NCI-H526 treated with DMSO at 0.1 percent for 48 hours (cell line): ENCODE measurements at regions not wholly inside any gene's neighbourhood (a gene's known extent, or its start where the extent isn't known, plus 50 kb on each side); places are given as distances from the start of the nearest gene placed in this dataset.
"Not testable (repeated sequence)": the region's sequence is repeated elsewhere in the genome, so short reads cannot be mapped to it uniquely, and the experiment has no call there.

Source experiments
- DNase-seq: peaks from one replicate; lab custom pipeline; 2025; lab: John Stamatoyannopoulos, UW

- DNase-seq: no peak
Measured at GRCh38 chr2:7758073-7758759, 841.0 kb downstream of the RNF144A start.

DNA sequence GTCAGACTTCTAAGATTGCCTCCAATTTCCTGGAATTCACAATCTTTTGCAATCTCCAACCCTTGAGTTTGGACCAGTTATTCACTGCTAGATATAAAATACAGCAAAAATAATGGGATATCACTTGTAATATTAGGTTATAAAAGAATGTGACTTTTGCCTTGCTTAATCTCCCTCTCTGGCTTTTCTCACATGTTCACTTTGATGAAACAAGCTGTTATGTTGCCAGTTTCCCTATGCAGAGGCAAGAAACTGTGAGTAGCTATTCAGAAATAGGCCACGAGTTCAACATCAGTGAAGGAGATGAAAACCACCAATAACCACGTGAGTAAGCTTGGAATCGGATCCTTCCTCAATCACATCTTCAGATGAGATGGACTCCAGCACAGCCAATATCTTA lies 842.7 kb downstream of the RNF144A start:
- DNase-seq: no peak

- not testable (repeated sequence) for DNase-seq
Measured at GRCh38 chr2:7763418-7763817, 846.2 kb downstream of the RNF144A start.

DNA sequence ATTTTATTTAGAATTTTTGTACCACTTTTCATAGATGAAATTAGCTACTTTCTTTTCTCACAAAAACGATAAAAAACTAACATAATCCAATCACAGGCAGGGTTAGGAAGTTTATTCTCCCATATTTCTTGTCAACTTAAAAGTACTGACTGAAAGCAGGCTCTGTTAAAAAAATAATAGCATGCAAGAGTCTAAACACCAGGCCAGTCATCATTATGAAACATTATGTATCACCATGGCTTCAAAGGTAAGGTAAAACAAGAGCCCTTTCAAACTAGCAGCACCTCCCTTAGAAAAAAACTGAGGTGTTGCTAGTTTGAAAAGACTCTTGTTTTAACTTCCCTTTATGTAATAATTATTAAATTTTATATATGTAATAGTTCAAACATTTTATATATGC lies 848.0 kb downstream of the RNF144A start:
- DNase-seq: no peak

DNA sequence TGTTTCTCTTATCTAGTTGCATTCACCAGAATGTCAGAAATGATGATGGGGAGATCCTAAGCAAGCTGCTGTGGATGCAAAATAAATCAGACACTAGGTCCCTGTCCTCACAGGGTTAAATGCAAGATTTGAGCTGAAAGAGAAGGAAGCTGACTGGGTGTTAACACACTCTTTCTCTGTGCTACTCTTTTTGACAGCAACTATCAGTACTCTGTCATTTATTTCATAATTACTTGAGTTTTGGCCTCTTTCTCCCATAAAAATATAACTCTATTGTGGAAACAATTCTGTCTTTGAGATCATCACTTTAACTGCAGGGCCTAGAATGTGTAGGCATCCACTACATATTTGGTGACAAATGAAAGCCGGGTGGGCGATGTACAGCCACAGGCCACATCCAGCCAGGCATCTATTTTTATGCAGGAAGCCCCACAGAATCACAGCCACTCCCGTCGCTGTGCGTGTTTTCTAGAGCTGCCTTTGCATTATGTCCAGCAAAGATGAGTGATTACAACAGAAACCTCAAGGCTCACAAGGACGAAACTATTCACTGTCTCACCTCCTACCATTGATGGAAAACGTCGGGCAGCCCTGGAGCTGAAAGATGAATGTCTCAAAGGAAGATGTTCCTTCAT lies 849.0 kb downstream of the RNF144A start:
- no peak for DNase-seq

GRCh38 chr2:7766978-7767565 lies 849.9 kb downstream of the RNF144A start:
- DNase-seq: no peak

DNA sequence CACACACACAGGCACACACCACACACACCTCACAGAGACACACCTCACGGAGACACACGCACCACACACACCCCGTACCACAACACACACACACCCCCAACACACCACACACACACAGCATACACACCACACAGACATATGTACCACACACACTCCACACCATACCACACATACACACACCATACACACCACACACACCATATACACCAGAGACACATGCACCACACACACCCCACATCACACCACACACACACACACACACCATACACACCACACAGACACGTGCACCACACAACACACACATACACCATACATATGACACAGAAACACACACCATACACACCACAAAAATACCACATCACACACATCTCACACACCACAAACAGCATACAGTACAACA lies 850.7 kb downstream of the RNF144A start:
- no peak for DNase-seq

DNA sequence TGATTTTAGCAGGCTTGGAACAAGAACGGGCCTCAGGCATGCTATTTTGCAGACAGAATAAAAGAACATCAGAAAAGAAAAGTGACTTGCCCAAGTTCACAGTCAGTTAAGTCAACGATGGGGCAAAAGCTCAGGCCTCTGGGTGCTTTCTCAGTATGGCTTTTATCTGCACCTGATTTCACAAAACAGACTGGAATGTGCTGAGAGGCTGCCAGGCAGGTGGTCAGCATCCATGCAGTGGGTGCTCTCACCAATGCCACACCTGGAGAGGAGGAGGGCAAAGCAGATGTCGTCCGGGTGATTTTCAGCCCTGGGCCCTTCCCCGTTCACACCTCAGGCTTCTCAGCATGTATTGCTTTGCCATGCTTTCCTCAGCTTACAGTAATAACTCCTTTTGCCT lies 854.6 kb downstream of the RNF144A start:
- no peak for DNase-seq

- no peak for DNase-seq
Measured at GRCh38 chr2:7773362-7774360, 856.4 kb downstream of the RNF144A start.

GRCh38 chr2:7774481-7774880 lies 857.3 kb downstream of the RNF144A start:
- no peak for DNase-seq

- DNase-seq: no peak
Measured at GRCh38 chr2:7777668-7778067, 860.5 kb downstream of the RNF144A start.

DNA sequence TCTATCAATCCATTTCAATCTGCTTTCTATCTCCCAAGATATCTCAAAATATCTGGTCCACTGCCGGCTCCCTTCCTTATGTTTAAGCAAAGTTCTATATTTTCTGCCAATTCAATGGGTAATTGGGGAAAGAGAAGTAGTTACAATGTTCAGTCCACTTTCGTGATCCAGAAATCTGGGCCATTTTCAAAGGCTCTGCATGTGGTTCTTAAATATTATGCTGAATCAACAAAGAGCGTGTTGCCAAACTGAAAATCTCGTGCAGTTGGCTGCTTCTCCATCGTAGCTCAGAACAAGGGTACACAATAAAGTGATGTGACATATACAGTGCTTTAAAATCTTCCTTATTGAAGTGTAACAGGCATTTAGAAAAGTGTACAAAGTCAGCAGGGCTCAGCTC lies 863.1 kb downstream of the RNF144A start:
- no peak for DNase-seq

DNA sequence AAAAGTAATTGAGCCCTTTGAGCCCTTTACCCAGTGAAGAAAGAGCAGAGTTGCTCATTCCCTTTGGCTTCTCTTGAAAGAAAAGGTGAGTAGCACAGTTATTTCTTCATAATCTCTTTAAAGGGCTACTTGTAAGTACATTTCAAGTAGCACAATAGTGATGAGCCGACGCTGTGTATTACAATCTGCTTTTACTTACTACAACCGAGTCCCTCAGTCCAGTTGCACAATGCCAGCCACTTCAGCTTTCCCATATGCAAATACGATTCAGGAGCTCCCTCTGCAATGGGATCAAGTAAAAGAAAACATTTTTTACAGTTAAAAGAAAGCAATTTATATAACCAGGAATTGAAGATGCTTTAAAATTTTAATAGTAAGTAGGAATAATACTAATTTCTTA lies 868.5 kb downstream of the RNF144A start:
- no peak for DNase-seq

DNA sequence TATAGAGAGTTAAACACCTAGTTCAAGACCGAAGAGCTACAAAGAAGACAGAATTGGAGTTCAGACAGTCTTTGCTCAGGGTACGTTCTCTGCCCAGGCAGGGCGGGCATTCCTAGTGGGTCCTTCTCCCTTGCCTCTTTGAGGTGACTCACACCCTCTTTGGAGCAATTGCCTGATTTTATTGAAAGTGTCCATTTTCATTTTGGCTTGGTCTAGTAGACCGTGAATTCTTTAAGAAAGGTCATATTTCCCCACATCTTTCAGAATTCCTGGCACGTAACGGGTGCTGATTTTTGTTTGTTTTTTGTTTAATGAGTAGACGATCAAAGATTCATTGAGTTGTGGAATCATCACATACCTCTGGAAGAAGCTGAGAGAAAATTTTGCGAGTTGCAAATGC lies 871.5 kb downstream of the RNF144A start:
- no peak for DNase-seq

GRCh38 chr2:7792031-7792651 lies 874.9 kb downstream of the RNF144A start:
- DNase-seq: no peak

DNA sequence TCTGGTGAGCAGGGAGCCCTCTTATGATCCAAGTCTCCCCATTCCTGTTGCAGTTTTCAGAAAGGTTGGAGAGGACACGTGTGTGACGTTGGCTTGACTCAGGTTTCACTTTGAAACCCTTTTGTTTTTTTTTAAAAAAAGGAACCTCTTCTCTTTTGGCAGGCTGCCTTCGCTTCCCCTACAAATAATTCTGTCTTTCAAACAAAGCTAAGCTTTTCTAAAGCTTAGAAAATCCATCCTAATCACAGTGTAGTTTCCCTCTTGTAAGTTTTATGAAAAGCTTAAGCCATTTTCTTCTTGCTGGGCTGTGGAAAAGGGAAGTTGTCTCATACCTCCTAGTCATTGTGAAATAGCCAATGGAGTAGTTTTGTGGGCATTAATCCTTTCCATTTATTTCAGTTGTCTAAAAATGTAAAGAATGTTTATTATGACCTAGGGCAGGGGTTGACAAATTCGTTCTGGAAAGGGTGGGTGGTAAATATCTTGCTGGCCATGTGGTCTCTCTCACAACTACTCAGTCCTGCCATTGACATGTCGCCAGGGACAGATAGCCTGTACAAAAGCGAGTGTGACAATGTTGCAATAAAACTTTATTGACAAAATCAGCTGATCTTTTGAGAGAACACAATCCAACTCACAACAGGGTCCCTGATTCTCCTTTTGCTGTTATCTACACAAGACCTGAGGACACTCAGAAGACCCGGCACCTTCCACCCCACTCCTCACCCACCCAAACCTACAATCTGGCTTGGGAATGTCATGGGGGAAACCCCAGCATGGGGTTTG lies 878.8 kb downstream of the RNF144A start:
- no peak for DNase-seq

- DNase-seq: no peak
Measured at GRCh38 chr2:7800031-7800430, 881.8 kb upstream of the ID2 start.

DNA sequence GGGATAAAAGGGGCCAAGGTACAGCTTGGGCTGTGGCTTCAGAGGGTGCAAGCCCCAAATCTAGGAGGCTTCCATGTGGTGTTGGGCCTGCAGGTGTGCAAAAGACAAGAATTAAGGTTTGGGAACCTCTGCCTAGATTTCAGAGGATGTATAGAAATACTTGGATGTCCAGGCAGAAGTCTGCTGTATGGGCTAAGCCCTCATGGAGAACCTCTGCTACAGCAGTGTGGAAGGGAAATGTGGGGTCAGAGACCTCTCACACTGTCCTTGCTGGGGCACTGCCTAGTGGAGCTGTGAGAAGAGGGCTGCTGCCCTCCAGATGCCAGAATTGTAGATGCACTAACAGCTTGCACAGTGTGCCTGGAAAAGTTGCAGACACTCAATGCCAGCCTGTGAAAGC lies 880.6 kb upstream of the ID2 start:
- no peak for DNase-seq

- DNase-seq: no peak
Measured at GRCh38 chr2:7803515-7803914, 878.3 kb upstream of the ID2 start.

DNA sequence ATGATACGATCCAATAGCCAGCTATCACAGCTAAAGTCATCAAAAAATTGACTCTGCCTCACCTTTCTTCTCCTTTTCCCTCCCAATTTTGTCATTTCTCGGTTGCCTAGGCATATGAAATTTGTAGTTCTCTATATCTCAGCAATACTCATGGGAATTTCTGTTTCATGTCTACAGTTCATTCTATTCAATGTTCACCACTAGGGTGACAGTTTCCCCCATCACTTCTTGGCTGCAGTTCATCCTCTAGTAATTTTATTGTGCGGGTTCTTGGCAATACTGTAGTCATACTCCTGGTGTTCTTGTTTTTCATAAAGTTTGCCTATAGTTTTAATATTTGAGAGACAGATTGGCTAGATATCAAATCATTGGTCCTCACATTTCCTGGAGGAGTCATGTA lies 872.2 kb upstream of the ID2 start:
- DNase-seq: no peak

DNA sequence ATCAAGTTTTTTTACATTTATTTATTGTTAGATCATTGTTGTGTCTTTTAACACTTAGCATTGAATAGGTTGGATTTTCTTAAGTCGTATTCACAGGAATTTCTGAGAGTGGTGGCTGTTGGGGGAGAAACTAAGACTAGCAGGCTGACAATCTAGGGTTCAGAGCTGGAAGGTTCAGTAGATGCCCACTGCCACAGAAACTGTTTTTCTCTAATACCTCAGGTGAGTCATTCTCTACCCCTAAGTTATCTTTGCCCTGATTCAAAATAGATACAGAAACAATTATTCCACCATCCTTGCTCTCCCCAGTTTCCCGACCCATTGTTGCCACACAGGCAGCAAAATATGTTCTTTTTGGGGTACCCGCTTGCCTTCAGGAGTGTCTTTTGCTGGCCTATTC lies 870.8 kb upstream of the ID2 start:
- no peak for DNase-seq
